ENCODE measurements at regions not wholly inside any gene's neighbourhood (a gene's known extent, or its start where the extent isn't known, plus 50 kb on each side); places are given as distances from the start of the nearest gene placed in this dataset.

- Mint-ChIP-seq H3K27ac (no peak overlapping the region), H3K9me3 (peaks cover 3% of the 10 kb centered on the region), H3K27me3 (no peaks in the 10 kb centered on the region), H3K36me3 (ENCODE audit: low read depth) (no peaks in the 10 kb centered on the region), H3K4me1 (no peaks in the 10 kb centered on the region), H3K4me3 (no peak overlapping the region)
- no peak for ATAC-seq (replicated peaks)
These were observed 197.9 kb upstream of the ANO3 start for GRCh38 chr11:26134053-26134452.

- Mint-ChIP-seq H3K27me3 (no peaks in the 10 kb centered on the region), H3K36me3 (ENCODE audit: low read depth) (no peaks in the 10 kb centered on the region), H3K27ac (no peak overlapping the region), H3K4me1 (no peaks in the 10 kb centered on the region), H3K9me3 (peaks cover 5% of the 10 kb centered on the region), H3K4me3 (no peak overlapping the region)
- ATAC-seq (replicated peaks) = no peak
These were observed 197.2 kb upstream of the ANO3 start for GRCh38 chr11:26134481-26135355.

GRCh38 chr11:26137651-26138050, 194.3 kb upstream of the ANO3 start:
- no peaks in the 10 kb centered on the region for H3K36me3 Mint-ChIP-seq (ENCODE audit: low read depth)
- no peak overlapping the region for H3K4me3 Mint-ChIP-seq
- H3K27me3 Mint-ChIP-seq = no peaks in the 10 kb centered on the region
- ATAC-seq (replicated peaks) = no peak
- H3K27ac Mint-ChIP-seq = no peak overlapping the region
- no peaks in the 10 kb centered on the region for H3K4me1 Mint-ChIP-seq
- peaks cover 6% of the 10 kb centered on the region for H3K9me3 Mint-ChIP-seq

- H3K27me3 Mint-ChIP-seq = no peaks in the 10 kb centered on the region
- no peak for ATAC-seq (replicated peaks)
- H3K4me1 Mint-ChIP-seq = no peaks in the 10 kb centered on the region
- peaks cover 6% of the 10 kb centered on the region for H3K9me3 Mint-ChIP-seq
- H3K27ac Mint-ChIP-seq = no peak overlapping the region
- no peak overlapping the region for H3K4me3 Mint-ChIP-seq
- no peaks in the 10 kb centered on the region for H3K36me3 Mint-ChIP-seq (ENCODE audit: low read depth)
These were observed 189.0 kb upstream of the ANO3 start for GRCh38 chr11:26142891-26143290.

GRCh38 chr11:26143566-26144290, 188.2 kb upstream of the ANO3 start:
- H3K9me3 Mint-ChIP-seq = peaks cover 6% of the 10 kb centered on the region
- no peak overlapping the region for H3K27ac Mint-ChIP-seq
- H3K36me3 Mint-ChIP-seq (ENCODE audit: low read depth) = no peaks in the 10 kb centered on the region
- ATAC-seq (replicated peaks) = no peak
- no peak overlapping the region for H3K4me3 Mint-ChIP-seq
- H3K4me1 Mint-ChIP-seq = no peaks in the 10 kb centered on the region
- no peaks in the 10 kb centered on the region for H3K27me3 Mint-ChIP-seq

- no peak overlapping the region for H3K27ac Mint-ChIP-seq
- no peak for ATAC-seq (replicated peaks)
- peaks cover 6% of the 10 kb centered on the region for H3K9me3 Mint-ChIP-seq
- H3K4me3 Mint-ChIP-seq = no peak overlapping the region
- H3K4me1 Mint-ChIP-seq = no peaks in the 10 kb centered on the region
- H3K27me3 Mint-ChIP-seq = no peaks in the 10 kb centered on the region
- H3K36me3 Mint-ChIP-seq (ENCODE audit: low read depth) = no peaks in the 10 kb centered on the region
These were observed 187.6 kb upstream of the ANO3 start for GRCh38 chr11:26144291-26144690.

GRCh38 chr11:26144911-26145310, 187.0 kb upstream of the ANO3 start:
- Mint-ChIP-seq H3K4me3 (no peak overlapping the region), H3K27ac (no peak overlapping the region), H3K9me3 (peaks cover 1% of the 10 kb centered on the region), H3K4me1 (no peaks in the 10 kb centered on the region), H3K27me3 (no peaks in the 10 kb centered on the region), H3K36me3 (ENCODE audit: low read depth) (no peaks in the 10 kb centered on the region)
- no peak for ATAC-seq (replicated peaks)

GRCh38 chr11:26149585-26149984, 182.3 kb upstream of the ANO3 start:
- ATAC-seq (replicated peaks) = no peak
- Mint-ChIP-seq H3K4me3 (no peak overlapping the region), H3K27me3 (no peaks in the 10 kb centered on the region), H3K4me1 (no peaks in the 10 kb centered on the region), H3K9me3 (peaks cover 5% of the 10 kb centered on the region), H3K36me3 (ENCODE audit: low read depth) (no peaks in the 10 kb centered on the region), H3K27ac (no peak overlapping the region)

- no peaks in the 10 kb centered on the region for H3K4me1 Mint-ChIP-seq
- H3K9me3 Mint-ChIP-seq = peaks cover 5% of the 10 kb centered on the region
- no peaks in the 10 kb centered on the region for H3K36me3 Mint-ChIP-seq (ENCODE audit: low read depth)
- no peaks in the 10 kb centered on the region for H3K27me3 Mint-ChIP-seq
- H3K4me3 Mint-ChIP-seq = no peak overlapping the region
- no peak for ATAC-seq (replicated peaks)
- H3K27ac Mint-ChIP-seq = no peak overlapping the region
These were observed 181.9 kb upstream of the ANO3 start for GRCh38 chr11:26150031-26150430.

GRCh38 chr11:26158251-26158650, 173.7 kb upstream of the ANO3 start:
- H3K9me3 Mint-ChIP-seq = peaks cover 5% of the 10 kb centered on the region
- H3K4me3 Mint-ChIP-seq = no peak overlapping the region
- H3K27ac Mint-ChIP-seq = no peak overlapping the region
- H3K36me3 Mint-ChIP-seq (ENCODE audit: low read depth) = no peaks in the 10 kb centered on the region
- H3K27me3 Mint-ChIP-seq = no peaks in the 10 kb centered on the region
- ATAC-seq (replicated peaks) = no peak
- no peaks in the 10 kb centered on the region for H3K4me1 Mint-ChIP-seq

- no peaks in the 10 kb centered on the region for H3K27me3 Mint-ChIP-seq
- H3K4me3 Mint-ChIP-seq = no peak overlapping the region
- H3K9me3 Mint-ChIP-seq = no peaks in the 10 kb centered on the region
- ATAC-seq (replicated peaks) = no peak
- H3K36me3 Mint-ChIP-seq (ENCODE audit: low read depth) = no peaks in the 10 kb centered on the region
- no peak overlapping the region for H3K27ac Mint-ChIP-seq
- no peaks in the 10 kb centered on the region for H3K4me1 Mint-ChIP-seq
These were observed 169.6 kb upstream of the ANO3 start for GRCh38 chr11:26162291-26162690.

GRCh38 chr11:26186389-26186788, 145.5 kb upstream of the ANO3 start:
- Mint-ChIP-seq H3K27me3 (no peaks in the 10 kb centered on the region), H3K4me1 (no peaks in the 10 kb centered on the region), H3K9me3 (no peaks in the 10 kb centered on the region), H3K36me3 (ENCODE audit: low read depth) (no peaks in the 10 kb centered on the region), H3K4me3 (no peak overlapping the region), H3K27ac (no peak overlapping the region)
- ATAC-seq (replicated peaks) = no peak

- H3K9me3 Mint-ChIP-seq = no peaks in the 10 kb centered on the region
- no peak overlapping the region for H3K4me3 Mint-ChIP-seq
- no peak overlapping the region for H3K27ac Mint-ChIP-seq
- no peaks in the 10 kb centered on the region for H3K4me1 Mint-ChIP-seq
- no peaks in the 10 kb centered on the region for H3K27me3 Mint-ChIP-seq
- ATAC-seq (replicated peaks) = no peak
- H3K36me3 Mint-ChIP-seq (ENCODE audit: low read depth) = no peaks in the 10 kb centered on the region
These were observed 144.3 kb upstream of the ANO3 start for GRCh38 chr11:26187639-26188038.

- H3K9me3 Mint-ChIP-seq = no peaks in the 10 kb centered on the region
- no peak overlapping the region for H3K4me3 Mint-ChIP-seq
- no peak for ATAC-seq (replicated peaks)
- H3K27me3 Mint-ChIP-seq = no peaks in the 10 kb centered on the region
- H3K4me1 Mint-ChIP-seq = no peaks in the 10 kb centered on the region
- H3K36me3 Mint-ChIP-seq (ENCODE audit: low read depth) = no peaks in the 10 kb centered on the region
- H3K27ac Mint-ChIP-seq = no peak overlapping the region
These were observed 143.4 kb upstream of the ANO3 start for GRCh38 chr11:26188554-26188953.

- H3K27ac Mint-ChIP-seq = no peak overlapping the region
- no peaks in the 10 kb centered on the region for H3K9me3 Mint-ChIP-seq
- no peak overlapping the region for H3K4me3 Mint-ChIP-seq
- H3K27me3 Mint-ChIP-seq = no peaks in the 10 kb centered on the region
- ATAC-seq (replicated peaks) = no peak
- no peaks in the 10 kb centered on the region for H3K4me1 Mint-ChIP-seq
- no peaks in the 10 kb centered on the region for H3K36me3 Mint-ChIP-seq (ENCODE audit: low read depth)
These were observed 140.7 kb upstream of the ANO3 start for GRCh38 chr11:26191193-26191592.

All from activated T-helper 17 cell treated with anti-CD3 and anti-CD28 coated beads, Interleukin-2, amount 50 U/mL, for 72 hours (primary cell).